Panc1 (cell line): ENCODE measurements at regions not wholly inside any gene's neighbourhood (a gene's known extent, or its start where the extent isn't known, plus 50 kb on each side); places are given as distances from the start of the nearest gene placed in this dataset.

ENCODE experiments used
- ATAC-seq: fragments of 200-7000 bp; cut with Tn5 transposase; 2 replicates; pipeline ENCODE4 v1.9.1; 2020; ENCODE audit warnings: mild to moderate bottlenecking, moderate library complexity
- BruUV-seq: library from RNA; stranded (reverse); fragments of 400-500 nt; replicated peaks from 2 replicates; lab custom pipeline; 2021; lab: Mats Ljungman, UMichigan
- CTCF ChIA-PET: fragments of 300-600 bp; sonication (Branson Sonifier 250); formaldehyde crosslinking; loops from one replicate; lab custom pipeline; 2022; ENCODE audit warnings: antibody characterized with exemption; lab: Charles Lee
- POLR2A ChIA-PET: fragments of 300-600 bp; sonication (Branson Sonifier 250); formaldehyde crosslinking; loops from one replicate; lab custom pipeline; 2022; ENCODE audit warnings: antibody characterized with exemption; lab: Charles Lee
- DNase-seq: peaks from one replicate; pipeline ENCODE4 v3.0.0-alpha.2; 2010; ENCODE audit warnings: low read depth, low spot score
- H3K27ac ChIP-seq: 2 replicates; pipeline ENCODE4 v1.5.1; 2011; ENCODE audit warnings: mild to moderate bottlenecking, low read length, inconsistent platforms
- H3K27me3 ChIP-seq: fragments of 200-500 bp; sonication (Bioruptor generic); 2 replicates; pipeline ENCODE4 v1.6.0; 2014; ENCODE audit warnings: low read length, inconsistent platforms; ENCODE audit not compliant: control insufficient read depth, insufficient read depth
- H3K36me3 ChIP-seq: fragments of 200-500 bp; sonication (Bioruptor generic); 2 replicates; pipeline ENCODE4 v1.5.1; 2014; ENCODE audit warnings: inconsistent platforms, mild to moderate bottlenecking, low read length, moderate library complexity; ENCODE audit not compliant: control insufficient read depth, insufficient read depth
- H3K4me1 ChIP-seq: 2 replicates; pipeline ENCODE4 v1.5.1; 2011; ENCODE audit warnings: inconsistent platforms, mild to moderate bottlenecking, low read length, moderate library complexity; ENCODE audit not compliant: control insufficient read depth, insufficient read depth
- H3K4me3 ChIP-seq, 2 experiments: 2 replicates each; pipeline ENCODE4 v1.5.1; 2011 to 2012; ENCODE audit warnings: low read depth in 2 of 2, low read length in 2 of 2, mild to moderate bottlenecking in 2 of 2, inconsistent platforms in 1 of 2, moderate library complexity in 1 of 2
- H3K9me3 ChIP-seq: fragments of 200-500 bp; sonication (Bioruptor generic); 2 replicates; pipeline ENCODE4 v1.5.1; 2014; ENCODE audit warnings: low read depth, mild to moderate bottlenecking, inconsistent platforms, low read length, moderate library complexity; ENCODE audit not compliant: control insufficient read depth, insufficient read depth
- CTCF ChIP-seq: fragments of 450-650 bp; IDR thresholded peaks from 2 replicates; pipeline ENCODE4 v1.5.1; 2017; ENCODE audit warnings: mild to moderate bottlenecking
- POLR2AphosphoS5 ChIP-seq: IDR thresholded peaks from 2 replicates; pipeline ENCODE4 v1.6.1; 2012; ENCODE audit warnings: mild to moderate bottlenecking, low read depth, low read length, moderate library complexity
- REST ChIP-seq, 2 experiments: IDR thresholded peaks; 2 replicates each; pipeline ENCODE4 v1.6.1; 2011 to 2012; ENCODE audit warnings: low read depth in 2 of 2, control low read depth in 1 of 2, low read length in 1 of 2, mild to moderate bottlenecking in 1 of 2, moderate library complexity in 1 of 2; ENCODE audit not compliant: insufficient read depth in 1 of 2
- SIN3A ChIP-seq: IDR thresholded peaks from 2 replicates; pipeline ENCODE4 v1.6.1; 2012; ENCODE audit warnings: low read depth, mild to moderate bottlenecking, low read length, moderate library complexity, borderline replicate concordance; ENCODE audit not compliant: insufficient read depth
- TCF7L2 ChIP-seq: IDR thresholded peaks from 2 replicates; pipeline ENCODE4 v1.6.1; 2011; ENCODE audit warnings: mild to moderate bottlenecking, low read depth, low read length, inconsistent platforms
- in situ Hi-C: cut with HindIII; loops from 2 replicates; pipeline ENCODE4 v1.10.0; 2016; ENCODE audit warnings: low sequenced_read_pairs, low pct_unique_long_range_greater_than_20kb
- intact Hi-C: fragments of 100-400 bp; cut with micrococcal nuclease; formaldehyde crosslinking; loops from one replicate; pipeline ENCODE4 v1.10.0; 2022; ENCODE audit not compliant: unreplicated experiment

GRCh38 chr9:107221321-107221720 is 61.8 kb upstream of the RAD23B start:
- ChIA-PET POLR2A (no interaction called here), CTCF (no interaction called here)
- DNase-seq (no peak), ATAC-seq (no peak)
- Histone ChIP-seq H3K9me3 (no peaks in the 10 kb centered on the region), H3K4me3 (no peak overlapping the region), H3K36me3 (no peaks in the 10 kb centered on the region), H3K4me1 (no peaks in the 10 kb centered on the region; the same call in 1 of the 2 replicates), H3K27ac (no peak overlapping the region), H3K27me3 (no peaks in the 10 kb centered on the region)
- BruUV-seq = no TSS peak
- in situ Hi-C loops (no loop called here), intact Hi-C loops (no loop called here)
- TF ChIP-seq SIN3A (no peak), CTCF (no peak), REST (IDR thresholded peaks at IDR 0.05; ENCODE audit: insufficient read depth in 1 of 2, low read depth in 2 of 2, low read length in 1 of 2) (no peak), POLR2AphosphoS5 (no peak), TCF7L2 (no peak)

GRCh38 chr9:107222020-107222522 is 61.0 kb upstream of the RAD23B start:
- no TSS peak for BruUV-seq
- Histone ChIP-seq H3K36me3 (no peaks in the 10 kb centered on the region), H3K27ac (no peak overlapping the region), H3K4me1 (no peaks in the 10 kb centered on the region; the same call in 1 of the 2 replicates), H3K4me3 (peak overlapping the region; percentile 0 to 40; a peak in 3 of 4 replicates), H3K27me3 (no peaks in the 10 kb centered on the region), H3K9me3 (no peaks in the 10 kb centered on the region)
- in situ Hi-C loops (no loop called here), intact Hi-C loops (no loop called here)
- no peak for DNase-seq
- ATAC-seq = peak; percentile 65; the same call in 1 of the 2 replicates
- ChIA-PET POLR2A (no interaction called here), CTCF (no interaction called here)
- TF ChIP-seq CTCF = no peak
- TF ChIP-seq REST (IDR thresholded peaks at IDR 0.05; ENCODE audit: insufficient read depth in 1 of 2, low read depth in 2 of 2, low read length in 1 of 2) = no peak
- no peak for TF ChIP-seq SIN3A
- no peak for TF ChIP-seq TCF7L2
- no peak for TF ChIP-seq POLR2AphosphoS5
